ENCODE measurements at regions not wholly inside any gene's neighbourhood (a gene's known extent, or its start where the extent isn't known, plus 50 kb on each side); places are given as distances from the start of the nearest gene placed in this dataset.

- TF ChIP-seq ZNF274 (IDR thresholded peaks at IDR 0.05; ENCODE audit: low read depth, low read length) = no peak
- no peak for TF ChIP-seq SUZ12 (IDR thresholded peaks at IDR 0.05; ENCODE audit: extremely low read depth, insufficient read depth, insufficient read length)
Observed at GRCh38 chr10:28794986-28795385, 117.7 kb downstream of the BAMBI start.
